ENCODE measurements at regions not wholly inside any gene's neighbourhood (a gene's known extent, or its start where the extent isn't known, plus 50 kb on each side); places are given as distances from the start of the nearest gene placed in this dataset.

DNA sequence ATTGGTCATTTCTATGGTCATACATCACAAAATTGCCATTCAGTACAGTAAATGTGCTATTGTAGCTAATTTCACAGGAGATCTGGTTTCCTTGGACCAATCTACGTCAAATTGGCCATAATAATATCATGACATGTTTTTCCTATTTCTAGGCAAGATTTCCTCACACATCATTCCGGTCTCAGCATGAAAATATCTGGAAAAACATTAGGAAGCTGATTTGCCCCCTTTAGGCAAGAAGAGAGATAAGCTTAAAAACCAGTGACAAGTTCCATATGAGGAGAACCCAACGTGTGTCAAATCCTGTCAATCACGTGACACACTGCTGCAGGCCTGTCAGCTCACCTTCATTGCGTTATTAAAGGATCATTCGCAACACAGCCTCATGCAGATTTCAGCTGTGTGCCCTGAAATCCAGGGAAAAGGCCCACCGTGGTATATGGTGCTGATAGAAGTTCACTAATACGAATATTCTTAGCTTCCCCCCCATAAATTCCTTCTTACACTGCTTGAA lies 153.3 kb downstream of the ST8SIA4 start:
- no CpG with 5 or more reads among the region's 8 CpGs for WGBS (ENCODE audit: extremely low coverage, insufficient read length, low lambda C conversion rate)
- no peak overlapping the region for H3K9ac ChIP-seq (ENCODE audit: extremely low read depth, insufficient read length, low read length)
- no peaks in the 10 kb centered on the region for H3K23me2 ChIP-seq (ENCODE audit: insufficient read length, low read depth, low read length, poor library complexity, severe bottlenecking)
- TF ChIP-seq, protein P1, sequence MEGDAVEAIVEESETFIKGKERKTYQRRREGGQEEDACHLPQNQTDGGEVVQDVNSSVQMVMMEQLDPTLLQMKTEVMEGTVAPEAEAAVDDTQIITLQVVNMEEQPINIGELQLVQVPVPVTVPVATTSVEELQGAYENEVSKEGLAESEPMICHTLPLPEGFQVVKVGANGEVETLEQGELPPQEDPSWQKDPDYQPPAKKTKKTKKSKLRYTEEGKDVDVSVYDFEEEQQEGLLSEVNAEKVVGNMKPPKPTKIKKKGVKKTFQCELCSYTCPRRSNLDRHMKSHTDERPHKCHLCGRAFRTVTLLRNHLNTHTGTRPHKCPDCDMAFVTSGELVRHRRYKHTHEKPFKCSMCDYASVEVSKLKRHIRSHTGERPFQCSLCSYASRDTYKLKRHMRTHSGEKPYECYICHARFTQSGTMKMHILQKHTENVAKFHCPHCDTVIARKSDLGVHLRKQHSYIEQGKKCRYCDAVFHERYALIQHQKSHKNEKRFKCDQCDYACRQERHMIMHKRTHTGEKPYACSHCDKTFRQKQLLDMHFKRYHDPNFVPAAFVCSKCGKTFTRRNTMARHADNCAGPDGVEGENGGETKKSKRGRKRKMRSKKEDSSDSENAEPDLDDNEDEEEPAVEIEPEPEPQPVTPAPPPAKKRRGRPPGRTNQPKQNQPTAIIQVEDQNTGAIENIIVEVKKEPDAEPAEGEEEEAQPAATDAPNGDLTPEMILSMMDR (conservative IDR thresholded peaks at IDR 0.05) = no peak
- H3K4ac ChIP-seq (ENCODE audit: low read depth, low read length) = no peak overlapping the region
- peaks cover 5% of the 10 kb centered on the region; the same call in 1 of the 2 replicates for H3K27me3 Mint-ChIP-seq (ENCODE audit: low read depth)
- no peak overlapping the region for H2AK5ac ChIP-seq (ENCODE audit: insufficient read length, low read length)
- H3K79me1 ChIP-seq (ENCODE audit: insufficient read depth, low read depth, low read length, poor library complexity, severe bottlenecking) = no peaks in the 10 kb centered on the region
- H3K27ac ChIP-seq (ENCODE audit: insufficient read length, low read depth, low read length) = no peak overlapping the region
- no peak overlapping the region for H3K4me2 ChIP-seq (ENCODE audit: insufficient read depth, insufficient read length, low read length)
- H4K91ac ChIP-seq (ENCODE audit: insufficient read length, low read depth, low read length) = no peak overlapping the region
- H3K18ac ChIP-seq (ENCODE audit: insufficient read length, low read depth, low read length) = no peak overlapping the region
- H3K23ac ChIP-seq (ENCODE audit: insufficient read length, low read depth, low read length) = no peak overlapping the region
- H2BK120ac ChIP-seq (ENCODE audit: low read depth, low read length, poor library complexity, severe bottlenecking) = no peak overlapping the region
- no peak overlapping the region for H2BK5ac ChIP-seq (ENCODE audit: insufficient read length, low read length)
- H3K4me1 ChIP-seq (ENCODE audit: insufficient read depth, low read length) = no peaks in the 10 kb centered on the region
- H3K56ac ChIP-seq (ENCODE audit: insufficient read length, low read depth, low read length) = no peak overlapping the region
- no peak overlapping the region for H2BK12ac ChIP-seq (ENCODE audit: insufficient read length, low read depth, low read length)
- H4K20me1 ChIP-seq (ENCODE audit: control insufficient read depth, insufficient read depth, insufficient read length) = no peaks in the 10 kb centered on the region
- H3T11ph ChIP-seq (ENCODE audit: low read length) = no peak overlapping the region
- no peaks in the 10 kb centered on the region for H3K36me3 Mint-ChIP-seq (ENCODE audit: insufficient read depth in 1 of 3, low read depth in 3 of 3)
- H3K4me3 Mint-ChIP-seq = no peak overlapping the region
- H3K27me3 ChIP-seq (ENCODE audit: insufficient read depth, low read length) = no peaks in the 10 kb centered on the region; the same call in 1 of the 2 replicates
- no peaks in the 10 kb centered on the region for H3K9me3 ChIP-seq (ENCODE audit: control insufficient read depth, low read depth, low read length)
- no peak overlapping the region for H4K8ac ChIP-seq (replicated peaks; ENCODE audit: insufficient read length, low read depth, low read length)
- H3K79me2 ChIP-seq (ENCODE audit: insufficient read depth, low read length) = no peaks in the 10 kb centered on the region
- H3K9me3 Mint-ChIP-seq = no peaks in the 10 kb centered on the region
- peaks cover 0 to 4% of the 10 kb centered on the region in 2 experiments; a peak in 2 of 4 replicates for H3K4me1 Mint-ChIP-seq
- no peak overlapping the region for H2BK20ac ChIP-seq (ENCODE audit: low read depth, low read length, poor library complexity, severe bottlenecking)
- H3K27ac Mint-ChIP-seq = no peak overlapping the region
- no peak overlapping the region for H4K5ac ChIP-seq (ENCODE audit: insufficient read length, low read depth, low read length)
- no peak for DNase-seq
- no peak overlapping the region for H3K14ac ChIP-seq (ENCODE audit: insufficient read depth, low read length)
- no peak overlapping the region for H2AFZ ChIP-seq (ENCODE audit: low read length)
- no peak overlapping the region for H2BK15ac ChIP-seq (ENCODE audit: low read depth, low read length)

Data from H9 (cell line).